ENCODE measurements at regions not wholly inside any gene's neighbourhood (a gene's known extent, or its start where the extent isn't known, plus 50 kb on each side); places are given as distances from the start of the nearest gene placed in this dataset.
"Not testable (repeated sequence)": the region's sequence is repeated elsewhere in the genome, so short reads cannot be mapped to it uniquely, and the experiment has no call there.

DNA sequence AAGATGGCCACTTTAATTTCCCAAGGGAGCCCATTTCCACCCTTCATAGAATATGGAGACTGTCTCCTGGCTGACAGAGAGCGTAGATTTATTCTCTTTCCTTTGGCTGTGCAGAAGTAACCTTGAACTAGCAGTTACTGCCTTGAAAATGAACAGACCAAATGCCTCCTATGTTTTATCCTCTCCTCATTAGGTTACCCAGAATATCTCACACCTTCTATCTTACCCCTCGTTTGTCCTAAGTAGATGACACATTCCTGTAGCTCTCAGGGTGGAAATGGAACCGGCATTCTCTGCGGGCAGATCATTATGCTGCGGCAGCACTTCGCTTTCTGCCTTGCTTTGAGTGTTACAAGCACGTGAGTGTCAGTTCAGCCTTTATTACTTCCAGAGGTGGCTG, 336.5 kb downstream of the DCDC2C start:
- DNase-seq (ENCODE audit: low read depth in 1 of 2, low spot score in 1 of 2), result no peak

DNA sequence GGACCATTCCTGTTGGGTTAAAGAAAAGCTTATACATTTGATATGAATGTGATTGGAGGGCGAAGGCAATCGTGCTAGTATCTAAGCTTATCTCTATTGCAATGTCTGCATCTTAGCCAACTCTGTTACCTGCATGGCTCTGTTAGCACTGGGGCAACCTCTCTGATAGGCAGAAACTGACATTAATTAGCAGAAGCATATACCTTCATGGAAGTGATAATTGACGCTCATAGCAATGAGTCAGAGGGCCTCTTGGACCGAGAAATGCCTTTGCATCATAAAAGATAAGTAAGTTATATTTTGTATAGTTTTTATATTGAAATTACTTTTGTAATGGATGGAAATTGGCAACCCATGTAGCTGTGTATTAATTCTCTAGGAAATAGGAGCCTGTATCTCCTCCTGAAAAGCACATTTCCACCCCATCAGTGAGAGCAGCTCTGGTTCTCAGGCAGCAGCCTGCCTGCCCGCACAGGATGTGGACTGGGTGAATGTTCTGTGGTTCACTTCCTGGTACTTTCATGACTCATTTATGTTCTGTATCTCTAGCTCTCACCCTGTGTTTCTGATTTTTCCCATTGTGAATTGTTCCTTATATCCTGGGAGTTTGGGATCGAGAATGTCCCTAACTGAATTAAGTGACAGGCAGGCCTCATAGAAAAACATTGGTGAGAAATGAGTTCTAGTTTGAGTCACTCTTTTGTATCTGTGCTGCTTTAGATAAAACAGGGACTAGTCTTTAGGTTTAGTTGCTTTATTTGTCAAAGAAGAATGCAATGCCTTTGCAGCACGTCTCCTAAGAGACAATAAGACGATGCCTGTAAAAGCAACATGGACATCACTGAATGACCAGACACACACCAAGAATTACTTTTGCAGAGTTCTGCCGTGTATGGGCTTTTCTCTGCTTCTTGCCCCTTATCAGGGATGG, 344.9 kb downstream of the DCDC2C start:
- DNase-seq (ENCODE audit: low read depth in 1 of 2, low spot score in 1 of 2), result no peak

DNA sequence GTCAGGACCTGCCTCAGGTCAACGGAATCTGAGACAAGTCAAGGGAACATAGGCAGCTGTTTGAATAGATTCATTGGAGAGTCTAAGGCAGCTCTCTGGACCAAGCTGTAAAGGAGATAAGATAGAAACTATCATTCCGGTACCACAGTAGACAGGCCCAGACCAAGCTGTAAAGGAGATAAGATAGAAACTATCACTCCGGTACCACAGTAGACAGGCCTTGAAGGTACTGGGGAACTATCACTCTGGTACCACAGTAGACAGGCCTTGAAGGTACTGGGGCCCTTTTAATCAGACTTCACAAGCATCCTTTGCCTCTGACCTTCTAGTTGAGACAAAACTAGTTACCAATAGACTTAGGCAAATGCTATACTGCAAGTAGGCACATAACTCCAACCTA, 346.1 kb downstream of the DCDC2C start:
- DNase-seq (ENCODE audit: low read depth in 1 of 2, low spot score in 1 of 2), result no peak

DNA sequence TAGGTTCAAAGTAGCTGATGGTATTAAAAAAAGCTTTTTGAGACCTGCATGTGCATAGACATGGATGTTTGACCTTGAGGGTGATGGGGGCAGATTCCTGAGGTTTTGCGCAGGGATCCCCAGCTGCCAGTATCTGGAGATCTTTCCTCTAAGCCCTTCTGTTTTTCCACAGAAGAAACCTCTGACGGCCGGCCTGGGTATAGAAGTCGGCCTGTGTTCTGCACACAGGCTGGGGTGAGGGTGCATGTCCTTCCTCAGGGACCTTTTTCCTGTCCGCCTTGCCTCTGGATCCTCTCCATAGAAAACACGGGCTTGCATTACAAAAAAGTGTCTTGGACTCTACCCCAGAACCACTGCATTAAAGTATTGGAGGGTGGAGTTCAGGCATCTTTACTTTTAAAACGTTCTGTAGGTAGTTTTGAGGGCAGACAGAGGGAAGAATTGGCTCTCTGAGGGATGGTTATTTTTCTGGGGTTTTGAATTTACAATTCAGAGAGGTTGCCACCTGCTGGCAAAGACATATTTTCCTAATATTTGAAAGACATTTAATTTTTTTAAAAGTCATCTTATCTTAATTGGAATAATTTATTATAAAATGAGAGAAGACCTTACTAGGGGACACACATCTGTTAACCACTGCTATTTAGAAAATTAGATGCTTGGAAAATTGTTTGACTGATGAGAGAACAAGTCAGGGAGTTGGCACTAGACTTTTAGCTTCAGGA, 350.6 kb downstream of the DCDC2C start:
- no peak for DNase-seq (ENCODE audit: low read depth in 1 of 2, low spot score in 1 of 2)

DNA sequence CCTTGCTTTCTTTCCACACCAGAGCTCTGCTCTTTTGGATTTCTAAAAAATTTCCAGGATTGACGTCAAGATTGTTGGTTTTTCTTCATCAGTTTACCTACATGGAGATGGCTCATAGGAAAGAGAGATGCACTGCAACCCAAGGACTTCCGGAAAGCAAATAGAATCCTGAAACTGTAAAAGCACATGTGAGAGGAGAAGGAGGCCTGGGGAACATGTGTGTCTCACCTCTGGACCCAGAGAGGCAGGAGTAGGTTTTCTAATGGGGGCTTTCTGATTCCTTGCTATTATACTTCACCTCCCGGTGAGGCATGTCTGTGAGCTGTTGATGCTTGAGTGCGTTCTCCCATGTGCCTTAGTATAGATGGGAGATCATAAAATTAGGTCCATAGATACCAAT, 362.8 kb downstream of the DCDC2C start:
- no peak for DNase-seq (ENCODE audit: low read depth in 1 of 2, low spot score in 1 of 2)

DNA sequence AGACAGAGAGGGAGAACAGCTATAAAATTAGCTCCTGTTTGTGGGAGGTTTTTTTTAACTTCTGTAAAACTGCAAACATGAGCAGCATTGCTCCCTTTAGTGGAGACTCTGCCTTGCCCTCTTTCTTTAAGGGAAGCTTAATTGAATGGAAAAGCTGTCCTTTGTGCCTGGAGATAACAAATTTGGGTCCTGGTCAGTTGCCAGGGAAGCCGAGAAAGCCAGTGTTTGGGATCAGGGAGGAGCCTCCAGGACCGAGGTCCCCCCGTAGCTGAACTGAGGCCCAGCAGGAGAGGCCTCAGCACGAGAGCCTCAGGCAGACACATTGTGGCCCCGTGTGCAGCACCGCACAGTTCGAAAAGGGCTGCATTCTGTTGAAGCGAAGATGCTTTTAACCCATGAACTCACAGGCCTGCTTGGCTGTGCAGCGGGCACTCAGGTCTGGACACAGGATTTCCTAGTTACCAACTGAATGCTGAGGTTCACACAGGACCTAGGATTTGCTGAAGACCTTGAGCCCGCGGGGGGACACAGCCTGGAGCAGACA, 369.7 kb downstream of the DCDC2C start:
- no peak for DNase-seq (ENCODE audit: low read depth in 1 of 2, low spot score in 1 of 2)

DNA sequence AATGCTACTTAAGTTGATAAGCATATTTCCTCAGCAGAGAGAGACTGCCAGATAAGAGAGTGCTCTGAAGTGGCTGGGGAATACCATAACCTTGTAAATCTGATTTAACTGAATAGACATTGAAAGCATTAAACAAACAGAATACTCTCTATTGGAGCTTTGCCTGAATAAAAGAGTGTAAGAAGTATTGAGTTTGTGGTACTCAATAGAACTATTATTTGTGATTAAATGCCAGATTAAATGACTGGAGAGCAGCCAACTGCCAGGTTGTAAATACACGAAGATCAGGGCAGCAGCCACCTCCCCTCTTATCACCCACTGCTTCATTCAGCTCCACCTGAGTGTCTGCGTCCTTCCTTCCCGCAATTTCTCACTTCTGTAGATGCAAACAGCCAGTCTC, 373.6 kb downstream of the DCDC2C start:
- no peak for DNase-seq (ENCODE audit: low read depth in 1 of 2, low spot score in 1 of 2)

DNA sequence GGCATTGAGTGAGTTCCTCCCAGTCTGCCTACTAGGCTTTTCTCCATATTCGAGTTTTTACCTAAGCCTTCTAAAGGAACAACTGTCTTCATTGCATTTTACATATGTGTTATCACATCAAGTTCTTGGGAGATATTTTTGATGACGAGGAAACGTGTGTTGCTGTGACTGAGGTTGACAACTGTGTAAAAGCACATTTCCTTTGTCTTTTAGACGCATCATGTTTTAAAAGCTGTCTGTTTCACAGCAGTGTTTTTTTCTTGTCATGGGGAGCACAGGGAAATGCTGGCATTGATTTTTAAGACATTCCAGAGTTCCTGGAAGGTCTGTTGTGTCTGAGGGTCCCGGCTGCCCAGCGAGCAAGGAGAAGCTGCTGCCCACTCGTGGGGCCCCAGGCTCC, 381.8 kb downstream of the DCDC2C start:
- DNase-seq (ENCODE audit: low read depth in 1 of 2, low spot score in 1 of 2), result no peak

DNA sequence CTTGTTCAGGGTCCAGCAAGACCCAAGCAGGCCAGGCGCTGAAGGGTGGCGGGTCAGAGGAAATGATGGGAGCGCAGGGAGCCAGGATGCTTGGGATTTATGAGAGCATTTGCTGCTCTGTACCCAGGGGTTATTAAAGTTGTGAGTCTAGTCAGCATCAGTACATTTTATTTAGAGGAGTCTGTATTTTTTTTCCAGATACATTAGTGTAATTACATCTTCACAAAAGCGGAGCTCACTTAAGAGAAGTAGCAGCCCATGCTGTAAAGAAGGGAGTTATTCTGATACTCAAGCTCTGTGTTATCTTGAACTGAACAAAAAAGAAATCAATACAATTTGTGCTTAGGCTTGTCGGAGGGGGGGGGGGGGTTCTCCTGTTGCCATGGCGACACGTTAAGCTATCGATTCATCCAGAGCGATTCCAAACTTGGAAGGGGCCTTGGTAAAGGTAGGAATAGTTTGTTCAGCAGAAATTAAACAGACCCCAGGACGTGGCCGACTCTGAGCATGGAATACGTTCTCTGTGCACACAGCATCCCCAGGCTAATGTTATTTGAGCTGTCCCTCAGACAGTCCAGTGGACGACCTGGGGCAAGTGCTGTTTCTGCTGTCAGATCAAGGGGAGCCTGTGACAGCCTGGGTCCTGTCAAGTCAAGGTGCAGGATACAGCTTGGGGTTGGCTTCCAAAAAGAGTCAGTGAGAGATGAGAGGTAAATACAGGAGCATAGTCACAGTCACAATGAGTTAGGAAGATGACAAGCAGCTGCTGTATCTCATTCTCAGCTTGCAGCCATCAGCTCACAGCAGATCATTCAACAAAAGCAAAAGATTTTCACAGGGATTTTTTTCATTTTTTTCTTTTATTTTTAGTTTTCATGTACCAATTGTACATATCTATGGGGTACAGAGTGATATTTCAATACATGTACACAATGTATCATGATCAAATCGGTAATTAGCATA, 387.6 kb downstream of the DCDC2C start:
- no peak for DNase-seq (ENCODE audit: low read depth in 1 of 2, low spot score in 1 of 2)

DNA sequence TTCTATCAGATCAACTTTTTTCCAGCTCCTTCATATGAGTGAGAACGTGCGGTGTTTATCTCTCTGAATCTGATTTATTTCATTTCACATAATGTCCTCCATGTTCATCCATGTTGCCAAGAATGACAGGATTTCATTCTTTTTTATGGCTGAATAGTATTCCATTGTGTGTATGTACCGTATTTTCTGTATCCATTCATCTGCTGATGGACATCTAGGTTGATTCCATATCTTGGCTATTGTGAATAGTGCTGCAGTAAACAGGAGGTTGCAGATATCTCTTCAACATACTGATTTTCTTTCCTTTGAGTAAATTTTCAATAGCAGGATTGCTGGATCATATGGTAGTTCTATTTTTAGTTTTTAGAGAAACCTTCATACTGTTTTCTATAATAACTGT, 388.5 kb downstream of the DCDC2C start:
- DNase-seq (ENCODE audit: low read depth in 1 of 2, low spot score in 1 of 2), result no peak

DNA sequence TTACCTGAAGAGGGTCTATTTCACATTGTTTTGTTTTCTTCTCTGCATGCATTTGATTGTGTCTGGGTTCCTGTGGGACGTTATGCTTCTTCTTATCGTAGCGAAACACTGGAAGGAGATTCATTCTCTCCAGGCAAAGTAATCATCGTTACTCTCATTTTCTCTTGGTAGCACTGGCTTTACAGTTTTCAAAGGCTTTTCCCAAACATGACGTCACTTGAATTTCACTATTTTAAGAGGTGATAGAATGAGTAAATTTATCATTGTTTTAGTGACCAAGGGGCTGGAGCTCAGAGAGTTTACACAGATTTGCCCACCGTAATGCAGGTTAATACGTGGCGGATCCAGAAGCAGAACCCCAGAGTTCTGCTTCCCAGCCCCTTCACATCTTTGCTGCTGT, 391.4 kb downstream of the DCDC2C start:
- no peak for DNase-seq (ENCODE audit: low read depth in 1 of 2, low spot score in 1 of 2)

DNA sequence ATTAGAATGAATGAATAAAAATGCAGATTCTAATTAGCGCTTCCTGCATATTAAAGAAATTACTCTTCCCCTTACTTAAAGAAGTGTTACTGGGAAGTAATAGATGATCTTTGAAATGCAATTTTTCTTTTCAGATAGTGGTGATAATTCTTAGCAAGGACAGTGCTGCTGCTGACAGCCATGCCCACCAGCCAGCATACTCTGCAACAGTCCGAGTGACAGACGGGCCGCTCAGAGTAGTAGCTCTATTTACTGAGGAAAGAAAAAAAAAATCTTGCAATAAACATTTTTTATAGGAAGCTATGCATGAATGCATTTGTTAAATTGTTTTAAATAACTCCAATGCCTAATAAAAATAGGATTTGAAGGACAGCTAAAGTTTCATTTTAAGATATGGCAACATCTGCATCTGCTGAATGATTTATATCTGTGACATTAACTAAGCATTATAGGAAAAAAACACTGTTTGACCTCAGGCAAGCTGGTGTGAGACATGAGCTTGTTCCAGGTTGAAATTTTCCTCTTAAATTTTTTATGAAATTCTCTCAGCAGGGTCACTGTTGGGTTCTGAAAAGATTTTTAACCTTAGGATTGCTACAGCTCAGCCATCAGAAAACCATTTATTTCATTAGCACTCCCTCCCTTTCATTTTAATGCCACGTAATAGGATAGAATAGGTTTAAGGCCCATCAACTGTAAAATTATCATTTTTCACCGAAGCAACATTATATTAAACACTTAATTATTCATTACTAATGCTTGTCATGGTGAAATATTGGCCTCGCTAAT, 393.8 kb downstream of the DCDC2C start:
- DNase-seq (ENCODE audit: low read depth in 1 of 2, low spot score in 1 of 2), result no peak

DNA sequence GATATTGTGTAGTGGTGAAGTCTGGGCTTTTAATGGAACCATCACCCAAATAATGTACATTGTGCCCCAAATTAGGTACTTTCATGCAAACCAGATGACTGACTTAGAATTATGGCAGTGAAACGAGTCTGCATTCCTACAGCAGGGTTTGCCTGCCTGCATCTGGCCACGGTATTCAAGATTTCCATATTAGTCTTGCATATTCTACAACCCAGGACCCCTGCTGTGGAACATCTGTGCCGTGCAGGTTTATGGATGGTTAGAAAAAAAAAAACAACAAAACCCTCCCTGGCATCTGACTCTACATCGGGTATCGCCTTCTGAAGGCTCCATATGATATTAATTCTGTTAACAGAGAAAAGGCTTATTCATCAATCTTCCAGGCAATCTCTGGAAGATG, 394.8 kb downstream of the DCDC2C start:
- no peak for DNase-seq (ENCODE audit: low read depth in 1 of 2, low spot score in 1 of 2)

DNA sequence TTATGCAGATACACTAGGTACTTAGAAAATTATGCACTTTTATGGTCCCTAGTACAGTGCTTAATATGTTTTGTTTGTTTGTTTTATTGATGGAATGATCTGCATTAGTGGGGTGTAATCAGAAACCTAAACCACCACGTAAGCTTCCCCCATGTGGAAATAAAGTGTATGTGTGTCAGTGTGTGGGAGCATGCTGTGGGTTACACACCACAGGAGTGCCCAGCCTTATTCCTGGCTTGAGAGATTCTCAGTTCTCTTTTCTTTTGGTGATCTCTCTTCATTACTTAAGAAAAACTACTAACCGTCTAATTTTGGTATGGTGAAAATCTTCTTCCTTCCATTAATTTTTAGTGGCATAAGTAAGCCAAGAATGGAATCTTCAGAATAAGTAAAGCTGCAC, 398.6 kb downstream of the DCDC2C start:
- no peak for DNase-seq (ENCODE audit: low read depth in 1 of 2, low spot score in 1 of 2)

DNA sequence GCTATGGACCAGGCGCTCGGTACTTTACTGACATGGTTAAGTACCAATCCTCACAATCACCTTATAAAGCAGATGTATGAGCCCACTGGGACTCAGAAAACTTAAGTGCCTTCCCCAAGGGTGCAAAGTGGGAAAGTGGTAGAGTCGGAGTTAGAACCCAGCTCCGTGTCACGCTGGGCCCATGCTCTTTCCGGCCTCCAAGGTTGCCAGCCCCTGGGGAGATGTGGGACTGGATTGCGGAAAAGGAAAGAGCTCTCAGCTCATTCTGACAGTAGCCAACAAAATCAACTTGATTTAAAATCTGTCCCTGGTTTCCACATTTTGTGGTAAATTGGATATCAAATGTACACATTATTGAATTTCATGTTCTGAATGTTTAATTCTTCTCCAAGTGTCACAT, 403.8 kb downstream of the DCDC2C start:
- DNase-seq (ENCODE audit: low read depth in 1 of 2, low spot score in 1 of 2), result no peak

DNA sequence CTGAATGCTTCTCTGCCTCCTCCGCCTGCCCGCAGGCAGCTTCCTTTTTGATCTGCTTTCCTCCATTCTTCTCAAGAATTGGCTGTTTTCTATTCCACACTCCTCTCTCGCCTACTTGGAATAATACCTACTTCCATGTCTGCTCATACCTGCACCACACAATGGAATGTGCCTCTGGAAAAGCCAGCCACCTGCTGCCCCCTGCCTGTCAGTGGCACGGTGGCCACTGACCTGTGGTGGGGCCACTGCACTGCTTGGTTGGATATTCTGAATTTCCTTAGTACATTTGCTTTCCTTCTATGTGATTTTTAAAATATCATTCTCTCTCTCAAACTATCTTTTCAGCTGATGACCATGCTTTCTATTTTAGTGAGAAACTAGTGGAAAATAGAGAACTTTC, 406.9 kb downstream of the DCDC2C start:
- DNase-seq (ENCODE audit: low read depth in 1 of 2, low spot score in 1 of 2), result no peak

DNA sequence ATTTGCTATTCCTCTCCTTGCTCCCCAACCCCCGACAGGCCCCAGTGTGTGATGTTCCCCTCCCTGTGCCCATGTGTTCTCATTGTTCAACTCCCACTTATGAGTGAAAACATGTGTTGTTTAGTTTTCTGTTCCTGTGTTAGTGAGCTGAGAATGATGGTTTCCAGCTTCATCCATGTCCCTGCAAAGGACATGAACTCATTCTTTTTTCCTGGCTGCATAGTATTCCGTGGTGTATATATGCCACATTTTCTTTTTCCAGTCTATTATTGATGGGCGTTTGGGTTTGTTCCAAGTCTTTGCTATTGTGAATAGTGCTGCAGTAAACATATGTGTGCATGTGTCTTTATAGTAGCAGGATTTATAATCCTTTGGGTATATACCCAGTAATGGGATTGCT, 412.1 kb downstream of the DCDC2C start:
- not testable (repeated sequence) for DNase-seq (ENCODE audit: low read depth in 1 of 2, low spot score in 1 of 2)

DNA sequence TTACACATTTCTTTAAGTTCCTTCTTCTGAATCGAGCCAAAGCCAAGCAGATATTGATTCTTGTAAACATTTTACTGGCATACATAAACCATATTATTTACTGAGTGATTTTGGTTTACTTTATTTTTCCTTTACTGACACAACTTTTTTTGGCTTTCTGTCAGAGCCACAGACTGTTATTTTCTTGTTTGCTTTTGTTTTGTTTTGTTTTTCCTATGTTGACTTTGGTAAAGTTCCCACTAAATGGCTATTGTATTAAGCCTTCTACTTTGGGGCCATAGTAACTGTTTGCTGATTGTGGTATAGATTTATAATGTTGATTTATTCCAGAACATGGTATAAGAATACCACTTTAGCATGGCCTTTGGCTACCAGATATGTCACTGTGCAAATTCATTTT, 419.4 kb downstream of the DCDC2C start:
- no peak for DNase-seq (ENCODE audit: low read depth in 1 of 2, low spot score in 1 of 2)

DNA sequence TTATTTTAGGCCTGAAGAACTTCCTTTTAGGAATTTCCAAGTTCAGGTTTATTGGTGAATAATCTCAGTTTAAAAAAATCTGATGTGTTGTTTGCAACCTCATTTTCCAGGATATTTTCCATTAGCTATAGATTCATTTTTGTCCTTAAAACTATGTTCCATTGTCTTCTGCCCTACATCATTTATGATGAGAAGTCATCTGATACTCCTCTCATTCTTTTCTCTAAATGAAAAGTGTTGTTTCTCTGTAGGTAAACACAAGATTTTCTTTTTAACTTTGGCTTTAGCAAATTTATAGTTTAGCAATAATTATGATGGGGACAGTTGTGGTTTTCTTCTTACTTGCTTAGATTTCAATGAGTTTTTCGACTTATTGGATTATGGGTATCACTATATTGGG, 427.3 kb downstream of the DCDC2C start:
- DNase-seq (ENCODE audit: low read depth in 1 of 2, low spot score in 1 of 2), result no peak

Measured in activated CD4-positive, alpha-beta T cell treated with anti-CD3 and anti-CD28 coated beads, Interleukin-2, amount 50 U/mL, for 24 hours (primary cell).